Endothelial cell of umbilical vein (primary cell): ENCODE measurements at regions not wholly inside any gene's neighbourhood (a gene's known extent, or its start where the extent isn't known, plus 50 kb on each side); places are given as distances from the start of the nearest gene placed in this dataset.

ENCODE experiments used
- BruUV-seq: library from RNA; stranded (reverse); fragments of 400-500 nt; replicated peaks from 2 replicates; lab custom pipeline; 2021; lab: Mats Ljungman, UMichigan
- CTCF ChIA-PET: fragments of 300-600, 350-600 bp; sonication (Branson Sonifier 250); formaldehyde crosslinking; loops from one replicate; lab custom pipeline; 2021; ENCODE audit warnings: antibody characterized with exemption, inconsistent platforms; lab: Charles Lee
- POLR2A ChIA-PET: fragments of 300-600, 350-600 bp; sonication (Branson Sonifier 250); formaldehyde crosslinking; loops from one replicate; lab custom pipeline; 2021; ENCODE audit warnings: antibody characterized with exemption, inconsistent platforms; lab: Charles Lee
- DNase-seq: peaks from one replicate; pipeline ENCODE4 v3.0.0-alpha.2; 2011; ENCODE audit warnings: low read depth, low spot score
- FAIRE-seq: peaks from 2 replicates; lab custom pipeline; 2011; peaks lifted over from hg19 to GRCh38; lab: Jason Lieb, UNC
- H2AFZ ChIP-seq: 2 replicates; pipeline ENCODE4 v1.6.0; 2012; ENCODE audit warnings: low read depth, low read length, control low read depth, inconsistent platforms
- H3K27ac ChIP-seq: 2 replicates; pipeline ENCODE4 v1.5.1; 2011; ENCODE audit warnings: low read depth, mild to moderate bottlenecking, control low read depth, low read length, moderate library complexity; ENCODE audit not compliant: insufficient read depth
- H3K27me3 ChIP-seq, 2 experiments: 2 replicates each; pipeline versions ENCODE4 v1.6.0 to v1.6.1; 2011; ENCODE audit warnings: low read length in 2 of 2, mixed read lengths in 1 of 2; ENCODE audit not compliant: control insufficient read depth in 2 of 2, insufficient read depth in 2 of 2
- H3K36me3 ChIP-seq, 2 experiments: 2 replicates in 1 of 2; 3 replicates in 1 of 2; pipeline ENCODE4 v1.5.1; 2011; ENCODE audit warnings: low read length in 2 of 2, mild to moderate bottlenecking in 1 of 2, moderate library complexity in 1 of 2; ENCODE audit not compliant: control insufficient read depth in 2 of 2, insufficient read depth in 2 of 2; ENCODE audit errors: extremely low read depth in 1 of 2
- H3K4me1 ChIP-seq: 3 replicates; pipeline ENCODE4 v1.5.1; 2011; ENCODE audit warnings: mild to moderate bottlenecking, low read length; ENCODE audit not compliant: control insufficient read depth, insufficient read depth; ENCODE audit errors: extremely low read depth
- H3K4me2 ChIP-seq: 2 replicates; pipeline ENCODE4 v1.6.1; 2011; ENCODE audit warnings: low read length, control low read depth, mixed read lengths; ENCODE audit not compliant: insufficient read depth
- H3K4me3 ChIP-seq, 3 experiments: fragments of 200-600 bp in 1 of 3; sonication (generic), shearing (Covaris generic) in 1 of 3; replicated peaks in 1 of 3; 2 replicates each; pipeline ENCODE4 v1.5.1; 2011 to 2016; ENCODE audit warnings: control low read depth in 3 of 3, low read length in 3 of 3, mild to moderate bottlenecking in 2 of 3, inconsistent platforms in 1 of 3, low read depth in 1 of 3, moderate library complexity in 1 of 3; ENCODE audit not compliant: insufficient read depth in 1 of 3
- H3K79me2 ChIP-seq: 2 replicates; pipeline ENCODE4 v1.6.0; 2012; ENCODE audit warnings: low read length, inconsistent platforms; ENCODE audit not compliant: control insufficient read depth, insufficient read depth
- H3K9ac ChIP-seq: replicated peaks from 2 replicates; pipeline ENCODE3; 2011; ENCODE audit warnings: low read length, control low read depth; ENCODE audit not compliant: insufficient read depth; ENCODE audit errors: extremely low read depth
- H3K9me1 ChIP-seq: replicated peaks from 3 replicates; pipeline ENCODE4 v1.6.0; 2011; ENCODE audit warnings: mild to moderate bottlenecking, low read length; ENCODE audit not compliant: control insufficient read depth, insufficient read depth; ENCODE audit errors: extremely low read depth
- H3K9me3 ChIP-seq: replicated peaks from 2 replicates; pipeline ENCODE4 v1.5.1; 2012; ENCODE audit warnings: low read length, inconsistent platforms; ENCODE audit not compliant: control insufficient read depth, insufficient read depth
- H4K20me1 ChIP-seq: replicated peaks from 2 replicates; pipeline ENCODE3; 2011; ENCODE audit warnings: mild to moderate bottlenecking, low read length; ENCODE audit not compliant: control insufficient read depth, insufficient read depth; ENCODE audit errors: extremely low read depth
- EZH2 ChIP-seq: IDR thresholded peaks from 2 replicates; pipeline ENCODE4 v1.6.1; 2012; ENCODE audit warnings: borderline replicate concordance, low read depth, mild to moderate bottlenecking, moderate library complexity, low read length, inconsistent platforms; ENCODE audit not compliant: severe bottlenecking
- FOS ChIP-seq: IDR thresholded peaks from 2 replicates; pipeline ENCODE4 v1.6.1; 2011; ENCODE audit warnings: mild to moderate bottlenecking, low read length, moderate library complexity, borderline replicate concordance; ENCODE audit not compliant: insufficient read depth
- GATA2 ChIP-seq: IDR thresholded peaks from 2 replicates; pipeline ENCODE4 v1.7.0; 2011; ENCODE audit warnings: low read depth, mild to moderate bottlenecking, moderate library complexity, mixed read lengths, low read length; ENCODE audit not compliant: insufficient read length, insufficient read depth
- JUN ChIP-seq: IDR thresholded peaks from 2 replicates; pipeline ENCODE4 v1.6.1; 2011; ENCODE audit warnings: borderline replicate concordance, low read depth; ENCODE audit not compliant: insufficient read length, insufficient read depth
- MYC ChIP-seq: IDR thresholded peaks from one replicate; pipeline ENCODE4 v1.6.1; 2011; ENCODE audit warnings: mild to moderate bottlenecking, low read depth, low read length
- POLR2A ChIP-seq: IDR thresholded peaks from 2 replicates; pipeline ENCODE4 v1.6.1; 2012; ENCODE audit warnings: low read depth, mild to moderate bottlenecking, control low read depth, low read length
- POLR2AphosphoS5 ChIP-seq: IDR thresholded peaks from 2 replicates; pipeline ENCODE4 v1.6.1; 2012; ENCODE audit warnings: low read depth, mild to moderate bottlenecking, control low read depth, low read length, moderate library complexity; ENCODE audit not compliant: insufficient read depth
- dilution Hi-C: fragments of 300-500 bp; cut with MboI; formaldehyde crosslinking; loops from one replicate; pipeline ENCODE4 v1.15.0; 2019; ENCODE audit warnings: low sequenced_read_pairs; ENCODE audit not compliant: extremely low pct_ligation_motif_present
- intact Hi-C: fragments of 100-400 bp; cut with micrococcal nuclease; formaldehyde crosslinking; loops from one replicate; pipeline ENCODE4 v1.10.0; 2022
- TF ChIP-seq, protein P1 (sequence below): IDR thresholded peaks from 2 replicates; pipeline ENCODE4 v1.6.1; 2011; ENCODE audit not compliant: insufficient read depth, insufficient read length
- TF ChIP-seq, protein P2 (sequence below), 2 donors: IDR thresholded peaks; 1 replicate in 1 of 2; 2 replicates in 1 of 2; pipeline ENCODE4 v1.5.1; 2011; ENCODE audit warnings: low read length in 2 of 2, mild to moderate bottlenecking in 2 of 2, moderate library complexity in 2 of 2, control low read depth in 1 of 2, inconsistent platforms in 1 of 2, low read depth in 1 of 2; ENCODE audit not compliant: insufficient read depth in 1 of 2; ENCODE audit errors: extremely low read depth in 1 of 2

DNA sequence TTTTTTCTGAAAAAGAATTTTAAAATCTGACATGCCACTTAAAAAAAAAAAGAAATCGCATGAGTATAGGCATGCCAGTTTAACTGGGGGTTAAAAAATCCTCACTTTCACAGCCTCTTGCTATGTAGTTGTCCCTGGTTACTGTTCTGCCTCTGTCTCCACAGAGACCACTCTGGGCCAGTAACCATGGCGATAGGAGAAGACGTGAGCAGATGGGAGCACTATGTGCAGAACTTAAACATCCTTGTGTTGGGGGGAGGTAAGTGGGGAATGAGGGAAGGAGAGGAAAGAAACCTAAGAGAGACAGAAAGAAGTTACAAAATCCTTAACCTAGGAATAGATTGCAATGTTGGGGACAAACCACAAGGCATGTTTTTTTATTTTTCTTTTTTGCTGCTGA is 75.9 kb upstream of the CYRIA start:
- no peak overlapping the region for H2AFZ ChIP-seq
- H3K4me3 ChIP-seq: no peak overlapping the region
- H3K9me3 ChIP-seq: no peaks in the 10 kb centered on the region
- dilution Hi-C loops: no loop called here
- no peak overlapping the region for H3K27ac ChIP-seq
- no peaks in the 10 kb centered on the region for H3K79me2 ChIP-seq
- CTCF ChIA-PET: interaction anchor here (2.2 kb wide), 1 partner anchor 16 kb away, joined by 7 read pairs; no protein-coding TSS in a partner anchor
- TF ChIP-seq FOS (no peak), JUN (no peak), POLR2A (no peak), POLR2AphosphoS5 (no peak), MYC (no peak), GATA2 (no peak), EZH2 (no peak)
- TF ChIP-seq, protein P1, sequence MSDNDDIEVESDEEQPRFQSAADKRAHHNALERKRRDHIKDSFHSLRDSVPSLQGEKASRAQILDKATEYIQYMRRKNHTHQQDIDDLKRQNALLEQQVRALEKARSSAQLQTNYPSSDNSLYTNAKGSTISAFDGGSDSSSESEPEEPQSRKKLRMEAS: no peak
- TF ChIP-seq, protein P2, sequence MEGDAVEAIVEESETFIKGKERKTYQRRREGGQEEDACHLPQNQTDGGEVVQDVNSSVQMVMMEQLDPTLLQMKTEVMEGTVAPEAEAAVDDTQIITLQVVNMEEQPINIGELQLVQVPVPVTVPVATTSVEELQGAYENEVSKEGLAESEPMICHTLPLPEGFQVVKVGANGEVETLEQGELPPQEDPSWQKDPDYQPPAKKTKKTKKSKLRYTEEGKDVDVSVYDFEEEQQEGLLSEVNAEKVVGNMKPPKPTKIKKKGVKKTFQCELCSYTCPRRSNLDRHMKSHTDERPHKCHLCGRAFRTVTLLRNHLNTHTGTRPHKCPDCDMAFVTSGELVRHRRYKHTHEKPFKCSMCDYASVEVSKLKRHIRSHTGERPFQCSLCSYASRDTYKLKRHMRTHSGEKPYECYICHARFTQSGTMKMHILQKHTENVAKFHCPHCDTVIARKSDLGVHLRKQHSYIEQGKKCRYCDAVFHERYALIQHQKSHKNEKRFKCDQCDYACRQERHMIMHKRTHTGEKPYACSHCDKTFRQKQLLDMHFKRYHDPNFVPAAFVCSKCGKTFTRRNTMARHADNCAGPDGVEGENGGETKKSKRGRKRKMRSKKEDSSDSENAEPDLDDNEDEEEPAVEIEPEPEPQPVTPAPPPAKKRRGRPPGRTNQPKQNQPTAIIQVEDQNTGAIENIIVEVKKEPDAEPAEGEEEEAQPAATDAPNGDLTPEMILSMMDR (IDR thresholded peaks at IDR 0.05; ENCODE audit: extremely low read depth in 1 of 2, insufficient read depth in 1 of 2, low read depth in 1 of 2, low read length in 2 of 2): no peak
- H3K27me3 ChIP-seq: no peaks in the 10 kb centered on the region
- intact Hi-C loops: no loop called here
- no peaks in the 10 kb centered on the region for H3K36me3 ChIP-seq
- no peak overlapping the region for H3K9ac ChIP-seq
- no peaks in the 10 kb centered on the region for H3K9me1 ChIP-seq
- FAIRE-seq (no peak), DNase-seq (no peak)
- H4K20me1 ChIP-seq: no peaks in the 10 kb centered on the region
- POLR2A ChIA-PET: no interaction called here
- BruUV-seq: no TSS peak
- no peak overlapping the region for H3K4me2 ChIP-seq
- H3K4me1 ChIP-seq: no peaks in the 10 kb centered on the region
